ENCODE measurements at regions not wholly inside any gene's neighbourhood (a gene's known extent, or its start where the extent isn't known, plus 50 kb on each side); places are given as distances from the start of the nearest gene placed in this dataset.

GRCh38 chr17:73969956-73970355 is 233.5 kb upstream of the RPL38 start:
- no peak for TF ChIP-seq CTCF (IDR thresholded peaks at IDR 0.05)
- no peak for TF ChIP-seq POLR2AphosphoS5 (IDR thresholded peaks at IDR 0.05; ENCODE audit: low read depth, low read length)
- TF ChIP-seq REST (IDR thresholded peaks at IDR 0.05; ENCODE audit: insufficient read depth in 1 of 2, low read depth in 2 of 2, low read length in 1 of 2): no peak
- no peak for TF ChIP-seq SIN3A (IDR thresholded peaks at IDR 0.05; ENCODE audit: borderline replicate concordance, insufficient read depth, low read depth, low read length)

All from Panc1 (cell line).